Germinal center (tissue), 1 donor: ENCODE measurements at regions not wholly inside any gene's neighbourhood (a gene's known extent, or its start where the extent isn't known, plus 50 kb on each side); places are given as distances from the start of the nearest gene placed in this dataset.
"Not testable (repeated sequence)": the region's sequence is repeated elsewhere in the genome, so short reads cannot be mapped to it uniquely, and the experiment has no call there.

Experiments used
- DNase-seq: peaks from one replicate; pipeline ENCODE4 v3.0.0; 2012; ENCODE audit warnings: mixed read lengths, low spot score

- no peak for DNase-seq
Measured at GRCh38 chr15:77838595-77838994, 205.9 kb upstream of the LINGO1 start.

DNA sequence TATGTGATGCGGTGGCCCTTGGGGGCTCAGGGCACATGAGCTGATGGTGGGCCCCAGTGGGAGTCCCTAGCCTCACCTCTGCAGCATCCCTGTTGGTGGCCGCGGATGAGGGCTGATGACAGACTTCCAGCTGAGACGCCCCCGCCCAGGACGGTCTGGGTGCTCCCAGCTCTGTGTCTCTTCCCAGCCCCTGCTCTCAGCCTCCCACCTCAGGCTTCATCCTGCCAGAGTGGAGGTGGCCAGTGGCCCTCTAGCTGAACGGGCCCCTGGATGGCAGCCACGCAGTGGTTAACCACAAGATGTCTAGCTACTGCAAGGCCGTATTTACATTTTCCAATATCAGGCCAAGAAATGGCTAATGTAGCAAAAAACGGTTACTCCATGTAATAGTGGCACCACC lies 205.3 kb upstream of the LINGO1 start:
- DNase-seq: no peak

GRCh38 chr15:77837649-77838025 lies 204.9 kb upstream of the LINGO1 start:
- no peak for DNase-seq

DNA sequence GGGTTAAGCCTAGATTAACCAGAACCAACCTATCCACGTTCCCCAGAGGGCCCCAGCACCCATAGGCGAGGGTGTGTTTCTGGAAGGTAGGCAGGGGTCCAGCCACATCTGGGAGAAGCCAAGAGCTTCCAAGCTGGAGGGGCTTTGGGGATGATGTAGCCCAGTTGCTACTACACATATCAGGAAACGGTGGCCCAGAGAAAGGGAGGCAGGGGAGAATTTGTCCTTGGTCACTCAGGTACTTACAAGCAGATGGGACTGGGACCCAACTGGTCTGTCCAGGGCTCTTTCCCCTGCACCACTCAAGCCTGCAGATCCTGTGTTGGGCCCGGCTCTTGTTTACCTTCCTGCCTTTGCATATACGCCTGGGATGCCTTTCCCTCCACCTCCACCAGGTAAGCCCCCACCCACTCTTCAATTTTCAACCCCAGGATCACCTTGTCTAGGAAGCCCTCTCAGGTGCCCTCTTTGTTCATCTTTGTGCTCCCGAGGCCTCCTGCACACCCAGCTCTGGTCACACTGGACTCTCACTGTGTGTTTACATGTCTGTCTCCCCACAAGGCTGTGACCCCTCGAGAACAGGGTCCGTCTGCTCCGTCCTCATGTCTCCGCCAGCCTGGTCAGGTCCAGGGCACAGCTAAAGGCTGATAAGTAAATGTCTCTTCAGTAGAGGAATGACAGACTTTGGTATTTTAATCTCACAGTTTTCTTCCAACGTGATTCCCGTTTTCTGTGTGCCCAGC lies 204.4 kb upstream of the LINGO1 start:
- no peak for DNase-seq

DNA sequence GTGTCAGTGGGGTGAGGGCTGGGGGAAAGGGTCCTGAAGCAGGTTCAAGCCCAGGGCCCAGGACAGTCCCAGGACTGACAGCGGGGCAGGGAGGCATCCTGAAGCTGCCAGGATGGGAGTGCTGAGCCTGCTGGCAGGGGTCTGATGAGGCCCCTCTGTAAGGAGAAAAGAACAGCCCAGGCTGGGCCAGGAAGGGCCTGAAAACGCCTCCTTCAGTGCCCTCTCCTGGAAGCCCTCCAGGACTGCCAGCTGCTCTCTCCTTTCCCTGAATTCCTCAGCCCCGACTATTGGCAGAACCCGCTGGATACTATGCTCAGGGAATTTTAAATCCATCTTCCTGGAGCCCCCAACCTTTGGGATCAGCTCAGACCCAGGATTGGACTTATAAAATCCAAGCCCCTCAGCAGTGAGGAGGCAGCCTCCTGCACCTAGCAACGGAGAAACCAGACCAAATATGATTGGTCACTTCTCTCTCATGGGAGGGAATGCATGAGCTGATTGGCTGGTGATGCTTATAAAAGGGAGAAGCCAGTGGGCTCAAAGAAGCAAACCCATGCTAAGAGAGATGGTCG lies 203.5 kb upstream of the LINGO1 start:
- peak; percentile 90 for DNase-seq

- no peak for DNase-seq
Measured at GRCh38 chr15:77834276-77834990, 201.7 kb upstream of the LINGO1 start.

DNA sequence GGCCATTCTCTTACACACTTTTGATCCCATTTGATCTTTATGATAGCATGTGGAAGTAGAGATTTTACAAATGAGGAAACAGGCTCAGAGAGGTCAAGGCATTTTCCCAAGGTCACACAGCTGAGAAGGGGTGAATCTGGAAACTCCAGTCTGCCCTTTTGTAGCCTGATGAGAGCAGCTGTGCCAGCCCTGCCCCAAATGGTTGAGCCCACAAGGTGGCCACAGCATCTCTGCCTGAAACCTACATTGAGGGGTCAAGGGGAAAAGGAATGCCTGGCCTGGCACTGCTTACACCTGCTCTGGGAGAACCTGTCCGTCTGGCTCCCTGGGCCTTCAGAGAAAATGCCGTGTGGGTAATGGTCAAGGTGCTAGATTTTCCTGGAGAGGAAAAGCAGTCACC lies 200.2 kb upstream of the LINGO1 start:
- DNase-seq: no peak

- DNase-seq: no peak
Measured at GRCh38 chr15:77831986-77832385, 199.3 kb upstream of the LINGO1 start.

GRCh38 chr15:77830051-77830468 lies 197.3 kb upstream of the LINGO1 start:
- DNase-seq: no peak

- DNase-seq: not testable (repeated sequence)
Measured at GRCh38 chr15:77829331-77829730, 196.6 kb upstream of the LINGO1 start.

DNA sequence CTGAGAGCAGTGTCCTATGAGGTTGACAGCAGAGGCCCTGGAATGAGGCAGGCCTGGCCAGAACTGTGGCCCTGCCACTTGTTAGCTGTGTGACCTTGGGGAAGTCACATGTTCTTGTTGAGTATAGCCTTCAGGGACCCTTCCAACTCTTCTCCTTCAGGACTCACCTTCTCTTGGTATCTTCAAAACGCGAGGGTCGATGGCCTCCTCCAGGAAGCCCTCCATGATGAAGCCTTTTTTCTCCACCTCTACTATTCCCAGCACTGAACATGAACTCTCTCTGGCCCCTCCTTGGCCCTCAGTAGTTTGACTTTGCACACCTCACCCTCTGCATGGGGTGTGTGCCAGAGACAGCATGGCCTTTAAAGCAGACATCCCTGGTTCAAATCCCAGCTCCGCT lies 195.1 kb upstream of the LINGO1 start:
- no peak for DNase-seq

DNA sequence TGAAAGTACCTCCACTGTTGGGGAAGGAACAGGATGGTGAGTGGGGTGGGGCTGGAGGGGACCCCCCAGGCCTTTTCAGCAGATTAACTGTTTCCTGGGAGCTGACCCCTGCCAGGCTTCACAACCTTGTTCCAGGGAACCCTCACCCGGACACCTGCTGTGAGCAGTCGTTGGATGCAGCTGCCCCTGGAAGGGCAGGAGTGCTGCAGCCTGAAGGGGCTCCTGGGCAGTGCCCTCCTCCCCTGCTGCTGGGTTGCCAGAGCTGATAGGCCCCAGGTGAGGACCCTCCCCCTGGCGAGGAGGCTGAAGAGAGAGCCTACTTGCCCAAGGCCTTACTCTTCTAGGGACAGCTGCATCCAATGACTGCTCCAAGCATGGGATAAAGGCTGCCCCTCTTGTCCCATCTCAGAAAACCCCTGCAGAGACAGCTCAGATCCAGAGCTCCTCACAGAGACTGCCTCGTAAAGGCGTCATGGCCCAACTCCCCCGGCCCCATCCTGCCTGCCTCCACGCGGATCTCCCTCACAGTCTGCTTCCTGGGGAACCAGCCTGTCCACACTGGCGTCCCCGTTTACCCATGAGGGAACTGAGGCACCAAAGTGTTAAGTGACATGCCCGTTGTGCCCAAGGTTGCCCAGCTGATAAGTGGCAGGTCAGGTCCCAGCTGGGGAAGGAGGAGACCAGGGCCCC lies 193.4 kb upstream of the LINGO1 start:
- no peak for DNase-seq

DNA sequence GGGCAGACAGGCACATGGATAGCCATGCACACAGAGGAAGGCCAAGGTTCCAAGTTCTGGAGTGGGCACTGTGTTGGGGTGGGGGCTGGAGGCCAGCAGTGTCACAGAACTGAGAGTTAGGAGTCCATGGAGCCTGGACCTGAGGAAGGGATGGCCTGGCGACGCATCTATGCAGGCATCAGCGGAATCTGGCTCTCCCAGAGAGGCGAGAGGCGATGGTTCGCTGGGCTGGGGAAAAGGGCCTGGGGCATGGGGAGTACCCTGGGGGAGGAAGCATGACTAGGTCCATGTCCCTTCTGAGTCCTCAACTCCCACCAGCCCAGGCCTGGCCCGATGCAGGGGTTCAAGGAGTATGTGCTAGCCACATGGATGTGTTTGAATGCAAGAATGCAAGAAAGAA lies 192.8 kb upstream of the LINGO1 start:
- DNase-seq: no peak

DNA sequence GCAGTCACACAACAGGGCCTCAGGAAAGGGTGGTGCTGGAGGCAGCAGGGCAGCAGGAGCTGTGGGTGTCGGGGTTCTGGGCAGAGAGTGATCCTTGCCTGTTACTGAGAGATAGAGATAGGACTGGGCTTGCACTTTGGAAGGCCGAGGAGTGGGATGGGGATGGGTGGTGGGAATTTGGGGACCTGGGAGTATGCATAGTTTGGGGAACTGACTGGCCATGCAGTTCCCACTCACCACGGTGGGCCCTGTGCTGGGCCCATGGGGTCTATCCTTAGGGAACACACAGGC lies 192.5 kb upstream of the LINGO1 start:
- DNase-seq: no peak

GRCh38 chr15:77824361-77825251 lies 191.9 kb upstream of the LINGO1 start:
- no peak for DNase-seq

DNA sequence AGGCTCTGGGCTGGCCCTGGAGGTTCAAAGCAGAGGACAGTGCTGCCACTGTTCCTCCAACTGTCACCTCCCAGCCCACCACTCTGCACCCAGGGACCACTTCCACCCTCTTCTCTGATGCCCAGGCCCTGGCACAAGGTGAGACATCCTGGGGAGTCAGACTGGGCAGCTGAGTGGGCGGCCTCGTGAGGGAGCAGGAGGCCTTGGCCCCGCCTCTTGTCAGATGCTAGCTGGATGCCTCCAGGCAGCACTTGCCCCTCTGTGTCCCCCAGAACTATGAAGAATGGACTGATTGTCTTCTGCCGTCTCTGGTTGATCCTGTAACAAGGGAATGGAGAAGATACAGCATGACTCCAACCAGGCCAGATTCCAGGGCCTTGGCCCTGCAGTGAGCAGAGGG lies 191.0 kb upstream of the LINGO1 start:
- DNase-seq: no peak

DNA sequence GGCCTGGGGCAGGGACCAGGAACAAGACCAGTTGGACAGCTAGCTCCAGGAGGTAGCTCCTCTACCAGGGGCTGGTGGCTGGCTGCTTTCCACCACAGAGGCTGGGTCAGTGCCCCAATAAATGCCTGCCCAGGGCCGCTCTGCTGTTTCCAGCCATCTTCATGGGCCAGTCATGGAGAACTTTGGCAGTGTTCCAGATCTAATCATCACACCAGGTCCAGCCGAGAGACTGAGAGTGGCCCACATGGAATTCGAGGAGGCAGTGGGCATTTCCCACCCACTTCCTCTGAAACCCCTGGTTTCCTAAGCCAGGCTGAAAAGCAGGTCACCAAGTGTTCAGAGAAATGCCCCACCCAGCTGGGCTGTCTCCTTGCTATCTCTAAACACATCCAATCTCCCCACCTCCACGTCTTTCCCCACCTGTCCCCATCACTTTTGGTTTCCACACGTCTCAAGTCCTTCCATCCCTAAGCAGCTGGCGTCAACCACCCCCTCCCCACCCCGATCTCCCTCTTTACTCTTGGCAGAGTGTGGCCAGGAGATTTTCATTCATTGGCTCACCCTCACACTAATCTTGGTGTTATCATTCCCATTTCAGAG lies 190.0 kb upstream of the LINGO1 start:
- DNase-seq: no peak

DNA sequence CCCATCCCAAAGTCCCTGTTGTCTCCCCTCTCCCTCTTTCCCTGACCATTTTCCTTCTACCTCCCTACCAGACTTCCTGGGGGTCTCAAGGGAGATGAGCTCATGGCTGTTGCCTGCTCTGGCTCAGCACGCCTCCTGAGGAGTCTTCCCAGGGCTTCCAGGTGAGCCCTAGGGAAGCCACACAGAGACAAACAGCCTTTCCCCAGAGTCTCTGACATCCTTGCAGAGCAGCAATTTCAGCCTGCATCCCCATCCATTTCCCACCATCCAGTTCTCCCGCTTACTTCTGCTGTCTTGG lies 189.2 kb upstream of the LINGO1 start:
- no peak for DNase-seq

GRCh38 chr15:77821188-77821958 lies 188.7 kb upstream of the LINGO1 start:
- peak; percentile 49 for DNase-seq

GRCh38 chr15:77819851-77820728 lies 187.4 kb upstream of the LINGO1 start:
- no peak for DNase-seq
